Fibroblast of lung (primary cell): ENCODE measurements at regions not wholly inside any gene's neighbourhood (a gene's known extent, or its start where the extent isn't known, plus 50 kb on each side); places are given as distances from the start of the nearest gene placed in this dataset.

ENCODE experiments used
- DNase-seq, 2 donors: peaks; one replicate each; pipeline versions ENCODE4 v3.0.0 to v3.0.0-alpha.2; 2010; ENCODE audit warnings: low read depth in 2 of 2
- H2AFZ ChIP-seq: 2 replicates; pipeline ENCODE4 v1.5.1; 2012; ENCODE audit warnings: low read length, control low read depth, inconsistent platforms
- H3K27ac ChIP-seq: 2 replicates; pipeline ENCODE4 v1.5.1; 2011; ENCODE audit warnings: low read length, control low read depth; ENCODE audit not compliant: insufficient read depth
- H3K27me3 ChIP-seq: 2 replicates; pipeline ENCODE4 v1.5.1; 2011; ENCODE audit warnings: mild to moderate bottlenecking, low read length; ENCODE audit not compliant: control insufficient read depth, insufficient read depth
- H3K36me3 ChIP-seq: 2 replicates; pipeline ENCODE4 v1.5.1; 2011; ENCODE audit warnings: low read length; ENCODE audit not compliant: control insufficient read depth, insufficient read depth
- H3K4me1 ChIP-seq: 2 replicates; pipeline ENCODE4 v1.5.1; 2011; ENCODE audit warnings: low read length; ENCODE audit not compliant: control insufficient read depth, insufficient read depth; ENCODE audit errors: extremely low read depth
- H3K4me2 ChIP-seq: 2 replicates; pipeline ENCODE4 v1.5.1; 2011; ENCODE audit warnings: low read length, control low read depth; ENCODE audit not compliant: insufficient read depth; ENCODE audit errors: extremely low read depth
- H3K4me3 ChIP-seq, 4 experiments: fragments of 200-600 bp in 1 of 4; sonication (generic) in 1 of 4; replicated peaks in 1 of 4; 2 replicates each; pipeline ENCODE4 v1.5.1; 2011 to 2016; ENCODE audit warnings: low read length in 4 of 4, low read depth in 3 of 4, mild to moderate bottlenecking in 3 of 4, control low read depth in 2 of 4, inconsistent platforms in 1 of 4, mixed read lengths in 1 of 4; ENCODE audit not compliant: insufficient read depth in 1 of 4; ENCODE audit errors: control extremely low read depth in 1 of 4
- H3K79me2 ChIP-seq: 2 replicates; pipeline ENCODE4 v1.5.1; 2012; ENCODE audit warnings: mild to moderate bottlenecking, low read length, inconsistent platforms; ENCODE audit not compliant: control insufficient read depth, insufficient read depth
- H3K9ac ChIP-seq: 2 replicates; pipeline ENCODE4 v1.5.1; 2011; ENCODE audit warnings: mild to moderate bottlenecking, low read length, control low read depth; ENCODE audit not compliant: insufficient read depth
- H3K9me3 ChIP-seq: 2 replicates; pipeline ENCODE4 v1.5.1; 2012; ENCODE audit warnings: low read depth, low read length; ENCODE audit not compliant: control insufficient read depth, insufficient read depth
- H4K20me1 ChIP-seq: 2 replicates; pipeline ENCODE4 v1.5.1; 2011; ENCODE audit warnings: low read length; ENCODE audit not compliant: control insufficient read depth, insufficient read depth; ENCODE audit errors: extremely low read depth
- CTCF ChIP-seq, 2 donors: IDR thresholded peaks in 1 of 2; conservative IDR thresholded peaks in 1 of 2; 1 replicate in 1 of 2; 2 replicates in 1 of 2; pipeline ENCODE4 v1.5.1; 2011 to 2012; ENCODE audit warnings: low read length in 2 of 2, control low read depth in 1 of 2, inconsistent platforms in 1 of 2, low read depth in 1 of 2, mild to moderate bottlenecking in 1 of 2
- EZH2 ChIP-seq: IDR thresholded peaks from 2 replicates; pipeline ENCODE4 v1.5.1; 2012; ENCODE audit warnings: low read length, control low read depth, mild to moderate bottlenecking; ENCODE audit errors: missing control alignments

- DNase-seq, result no peak
- H3K79me2 ChIP-seq, result no peaks in the 10 kb centered on the region
- peak overlapping the region; percentile 2 for H2AFZ ChIP-seq
- no peak overlapping the region for H3K4me3 ChIP-seq
- H4K20me1 ChIP-seq, result no peaks in the 10 kb centered on the region
- H3K36me3 ChIP-seq, result no peaks in the 10 kb centered on the region
- H3K4me2 ChIP-seq, result no peak overlapping the region
- TF ChIP-seq CTCF (conservative IDR thresholded peaks at IDR 0.05 in 1 of 2, IDR thresholded peaks at IDR 0.05 in 1 of 2; ENCODE audit: low read depth in 1 of 2, low read length in 2 of 2), result no peak
- TF ChIP-seq EZH2, result no peak
- H3K9ac ChIP-seq, result no peak overlapping the region
- no peaks in the 10 kb centered on the region for H3K27me3 ChIP-seq
- H3K9me3 ChIP-seq, result no peaks in the 10 kb centered on the region
- no peak overlapping the region for H3K27ac ChIP-seq
- H3K4me1 ChIP-seq, result peaks cover 2% of the 10 kb centered on the region
Observed at GRCh38 chr18:21162786-21163185, 51.2 kb upstream of the ROCK1 start.

- H3K4me3 ChIP-seq, result peak overlapping the region in 2 of 4 experiments; percentile 21 to 30
- peak overlapping the region; percentile 91 for H3K4me2 ChIP-seq
- TF ChIP-seq CTCF (conservative IDR thresholded peaks at IDR 0.05 in 1 of 2, IDR thresholded peaks at IDR 0.05 in 1 of 2; ENCODE audit: low read depth in 1 of 2, low read length in 2 of 2) (no peak), EZH2 (no peak)
- peaks cover 2% of the 10 kb centered on the region for H3K4me1 ChIP-seq
- H3K79me2 ChIP-seq, result no peaks in the 10 kb centered on the region
- no peaks in the 10 kb centered on the region for H3K9me3 ChIP-seq
- H3K27ac ChIP-seq, result peak overlapping the region; percentile 53
- no peaks in the 10 kb centered on the region for H4K20me1 ChIP-seq
- no peaks in the 10 kb centered on the region for H3K36me3 ChIP-seq
- no peak overlapping the region for H3K9ac ChIP-seq
- no peaks in the 10 kb centered on the region for H3K27me3 ChIP-seq
- H2AFZ ChIP-seq, result peak overlapping the region; percentile 15
- DNase-seq, result peak; percentile 89 to 96
Observed at GRCh38 chr18:21163647-21164547, 52.3 kb upstream of the ROCK1 start.

GRCh38 chr18:21164548-21165095 is 53.0 kb upstream of the ROCK1 start:
- Histone ChIP-seq H3K4me1 (peaks cover 2% of the 10 kb centered on the region), H4K20me1 (no peaks in the 10 kb centered on the region), H3K27me3 (no peaks in the 10 kb centered on the region), H3K9me3 (no peaks in the 10 kb centered on the region), H3K36me3 (no peaks in the 10 kb centered on the region), H3K9ac (peak overlapping the region; percentile 4), H3K4me3 (peak overlapping the region in 1 of 4 experiments; percentile 21), H3K27ac (peak overlapping the region; percentile 53), H3K4me2 (peak overlapping the region; percentile 91), H2AFZ (peak overlapping the region; percentile 15), H3K79me2 (no peaks in the 10 kb centered on the region)
- DNase-seq, result no peak
- TF ChIP-seq EZH2 (no peak), CTCF (conservative IDR thresholded peaks at IDR 0.05 in 1 of 2, IDR thresholded peaks at IDR 0.05 in 1 of 2; ENCODE audit: low read depth in 1 of 2, low read length in 2 of 2) (no peak)
